Liver (tissue), 3 donors: ENCODE measurements at regions not wholly inside any gene's neighbourhood (a gene's known extent, or its start where the extent isn't known, plus 50 kb on each side); places are given as distances from the start of the nearest gene placed in this dataset.

Source experiments
- CTCF ChIP-seq: fragments of 150-350 bp; IDR thresholded peaks from 2 replicates; pipeline ENCODE4 v1.5.1; 2017; ENCODE audit warnings: improper control_type of control experiment, low read depth, low read length; ENCODE audit not compliant: missing input control
- EGR1 ChIP-seq, 2 donors: IDR thresholded peaks; 2 replicates each; pipeline ENCODE4 v1.6.1; 2016 to 2018; ENCODE audit warnings: antibody characterized with exemption in 2 of 2, low read depth in 2 of 2
- FOXA1 ChIP-seq: IDR thresholded peaks from 2 replicates; pipeline ENCODE4 v1.6.1; 2016; ENCODE audit warnings: antibody characterized with exemption
- JUND ChIP-seq, 2 donors: IDR thresholded peaks; 2 replicates each; pipeline ENCODE4 v1.6.1; 2016; ENCODE audit warnings: antibody characterized with exemption in 2 of 2
- MAX ChIP-seq: IDR thresholded peaks from 2 replicates; pipeline ENCODE4 v1.6.1; 2016; ENCODE audit warnings: antibody characterized with exemption
- RAD21 ChIP-seq, 2 donors: IDR thresholded peaks; 2 replicates each; pipeline ENCODE4 v1.6.1; 2016; ENCODE audit warnings: antibody characterized with exemption in 2 of 2, mild to moderate bottlenecking in 2 of 2
- REST ChIP-seq: IDR thresholded peaks from 2 replicates; pipeline ENCODE4 v1.6.1; 2016; ENCODE audit warnings: antibody characterized with exemption, mild to moderate bottlenecking
- TAF1 ChIP-seq: conservative IDR thresholded peaks from 2 replicates; pipeline ENCODE4 v1.6.1; 2016; ENCODE audit warnings: antibody characterized with exemption, mild to moderate bottlenecking
- YY1 ChIP-seq: IDR thresholded peaks from 2 replicates; pipeline ENCODE4 v1.6.1; 2016; ENCODE audit warnings: antibody characterized with exemption, mild to moderate bottlenecking
- donor health status: healthy.
- donor health status: healthy.

GRCh38 chr6:88428068-88428467, 261.9 kb upstream of the CNR1 start:
- TF ChIP-seq CTCF = no peak
- no peak for TF ChIP-seq TAF1
- no peak for TF ChIP-seq JUND (IDR thresholded peaks at IDR 0.05)
- no peak for TF ChIP-seq YY1
- no peak for TF ChIP-seq EGR1 (IDR thresholded peaks at IDR 0.05; ENCODE audit: low read depth in 2 of 2)
- TF ChIP-seq MAX = no peak
- no peak for TF ChIP-seq FOXA1
- TF ChIP-seq REST = no peak
- no peak for TF ChIP-seq RAD21 (IDR thresholded peaks at IDR 0.05)
